Lung (tissue), 11 donors: ENCODE measurements at regions not wholly inside any gene's neighbourhood (a gene's known extent, or its start where the extent isn't known, plus 50 kb on each side); places are given as distances from the start of the nearest gene placed in this dataset.

ENCODE experiments used
- ATAC-seq: fragments of 200-7000 bp; cut with Tn5 transposase; one replicate; pipeline ENCODE4 v1.9.1; 2020; ENCODE audit warnings: moderate number of reproducible peaks; ENCODE audit not compliant: insufficient read depth, low FRiP score
- DNase-seq, 3 donors: peaks; one replicate each; pipeline ENCODE4 v3.0.0-alpha.2; 2013 to 2017
- H3K27ac ChIP-seq, 2 donors: one replicate each; pipeline ENCODE4 v1.5.1; 2013; ENCODE audit warnings: mild to moderate bottlenecking in 2 of 2, moderate library complexity in 2 of 2, control low read depth in 1 of 2, inconsistent platforms in 1 of 2, low read depth in 1 of 2, low read length in 1 of 2
- H3K27me3 ChIP-seq, 3 donors: one replicate each; pipeline ENCODE4 v1.5.1; 2013; ENCODE audit warnings: low read length in 2 of 3; ENCODE audit not compliant: control insufficient read depth in 3 of 3, insufficient read depth in 3 of 3
- H3K36me3 ChIP-seq, 4 donors: one replicate each; pipeline ENCODE4 v1.5.1; 2013; ENCODE audit warnings: low read length in 4 of 4, mild to moderate bottlenecking in 1 of 4, moderate library complexity in 1 of 4; ENCODE audit not compliant: control insufficient read depth in 4 of 4, insufficient read depth in 4 of 4
- H3K4me1 ChIP-seq, 5 donors: one replicate each; pipeline ENCODE4 v1.5.1; 2013; ENCODE audit warnings: low read length in 5 of 5, mild to moderate bottlenecking in 2 of 5, moderate library complexity in 1 of 5; ENCODE audit not compliant: control insufficient read depth in 5 of 5, insufficient read depth in 5 of 5
- H3K4me3 ChIP-seq: one replicate; pipeline ENCODE4 v1.5.1; 2013; ENCODE audit warnings: mild to moderate bottlenecking, control low read depth, moderate library complexity
- H3K9ac ChIP-seq, 2 donors: one replicate each; pipeline ENCODE4 v1.5.1; 2013; ENCODE audit warnings: low read length in 2 of 2, control low read depth in 1 of 2; ENCODE audit not compliant: insufficient read depth in 1 of 2
- H3K9me3 ChIP-seq, 4 donors: one replicate each; pipeline ENCODE4 v1.5.1; 2013; ENCODE audit warnings: low read length in 3 of 4, mild to moderate bottlenecking in 1 of 4, moderate library complexity in 1 of 4; ENCODE audit not compliant: control insufficient read depth in 4 of 4, insufficient read depth in 3 of 4
- CTCF ChIP-seq: IDR thresholded peaks from 2 replicates; pipeline ENCODE4 v1.5.1; 2012; ENCODE audit warnings: mild to moderate bottlenecking; ENCODE audit errors: control extremely low read depth, extremely low read depth
- WGBS, 2 donors: extraction: QIAGEN DNeasy Blood & Tissue Kit; methylation state at CpG; one replicate each; pipeline ENCODE4 v1.1.7; 2013; 5-methylcytosine and 5-hydroxymethylcytosine counted together
- donor health status: control.
- donor health status: control.
- donor health status: Bipolar disorder and iron deficiency.
- donor health status: healthy.
- donor health status: DM: yes; HTN: yes; CAD: no.

- H3K4me3 ChIP-seq: no peak overlapping the region
- H3K4me1 ChIP-seq: no peaks in the 10 kb centered on the region
- H3K36me3 ChIP-seq: no peaks in the 10 kb centered on the region
- WGBS, 2 donors: 94 to 96% methylated on average over 3 of the region's 3 CpGs
- no peak for ATAC-seq
- H3K27me3 ChIP-seq: no peaks in the 10 kb centered on the region
- no peak for DNase-seq
- TF ChIP-seq CTCF: no peak
- H3K9ac ChIP-seq: no peak overlapping the region
- peaks cover 0 to 6% (median 3%) of the 10 kb centered on the region in 4 donors for H3K9me3 ChIP-seq
- no peak overlapping the region for H3K27ac ChIP-seq
These were observed 115.9 kb downstream of the IFI44 start for GRCh38 chr1:78765489-78765888.

- H3K9ac ChIP-seq: no peak overlapping the region
These were observed 130.2 kb downstream of the IFI44 start for GRCh38 chr1:78779831-78780230.

GRCh38 chr1:78787544-78787943 lies 137.9 kb downstream of the IFI44 start:
- Histone ChIP-seq H3K9ac (no peak overlapping the region), H3K36me3 (no peaks in the 10 kb centered on the region), H3K4me3 (no peak overlapping the region), H3K27me3 (no peaks in the 10 kb centered on the region), H3K27ac (no peak overlapping the region), H3K9me3 (peaks cover 0 to 2% (median 0%) of the 10 kb centered on the region in 4 donors), H3K4me1 (no peaks in the 10 kb centered on the region)
- no peak for DNase-seq
- no peak for TF ChIP-seq CTCF
- WGBS, 2 donors: 57 to 73% methylated on average over 2 of the region's 2 CpGs
- ATAC-seq: no peak

More at GRCh38 chr1:78779831-78780230, 130.2 kb downstream of the IFI44 start:
- Histone ChIP-seq H3K27ac (no peak overlapping the region), H3K27me3 (no peaks in the 10 kb centered on the region), H3K4me1 (no peaks in the 10 kb centered on the region), H3K36me3 (no peaks in the 10 kb centered on the region), H3K4me3 (no peak overlapping the region), H3K9me3 (no peaks in the 10 kb centered on the region)
- WGBS, 2 donors: 64% methylated on average over 2 of the region's 2 CpGs
- no peak for ATAC-seq
- no peak for TF ChIP-seq CTCF
- no peak for DNase-seq

- Histone ChIP-seq H3K27me3 (no peaks in the 10 kb centered on the region), H3K9me3 (peaks cover 0 to 2% (median 0%) of the 10 kb centered on the region in 4 donors), H3K27ac (no peak overlapping the region), H3K36me3 (no peaks in the 10 kb centered on the region), H3K9ac (no peak overlapping the region), H3K4me3 (no peak overlapping the region), H3K4me1 (no peaks in the 10 kb centered on the region)
- DNase-seq (no peak), ATAC-seq (no peak)
- no peak for TF ChIP-seq CTCF
- 83 to 89% methylated on average over 3 of the region's 3 CpGs for WGBS, 2 donors
These were observed 140.5 kb downstream of the IFI44 start for GRCh38 chr1:78790174-78790573.
